WERI-Rb-1 (cell line): ENCODE measurements at regions not wholly inside any gene's neighbourhood (a gene's known extent, or its start where the extent isn't known, plus 50 kb on each side); places are given as distances from the start of the nearest gene placed in this dataset.

Experiments
- DNase-seq: peaks from one replicate; pipeline ENCODE4 v3.0.0-alpha.2; 2020
- H3K27ac ChIP-seq: fragments of 250-450 bp; sonication (Bioruptor Pico); 2 replicates; pipeline ENCODE4 v1.5.1; 2020; ENCODE audit warnings: mild to moderate bottlenecking, moderate library complexity
- H3K27me3 ChIP-seq: fragments of 250-450 bp; sonication (Bioruptor Pico); 2 replicates; pipeline ENCODE4 v1.5.1; 2021; ENCODE audit warnings: mild to moderate bottlenecking, low read depth, moderate library complexity; ENCODE audit not compliant: insufficient read depth, severe bottlenecking
- H3K36me3 ChIP-seq: fragments of 250-450 bp; sonication (Bioruptor Pico); 2 replicates; pipeline ENCODE4 v1.5.1; 2020; ENCODE audit warnings: mild to moderate bottlenecking, moderate library complexity
- H3K4me3 ChIP-seq: 2 replicates; pipeline ENCODE4 v1.5.1; 2011; ENCODE audit warnings: low read depth, mild to moderate bottlenecking, control low read depth, low read length
- H3K9me3 ChIP-seq: fragments of 250-450 bp; sonication (Bioruptor Pico); 2 replicates; pipeline ENCODE4 v1.5.1; 2021; ENCODE audit warnings: mild to moderate bottlenecking, moderate library complexity; ENCODE audit not compliant: severe bottlenecking
- TF ChIP-seq, protein P1 (sequence below): IDR thresholded peaks from 2 replicates; pipeline ENCODE4 v1.5.1; 2011; ENCODE audit warnings: low read depth, mild to moderate bottlenecking, control low read depth, inconsistent platforms, low read length

- no peak overlapping the region for H3K27ac ChIP-seq
- no peaks in the 10 kb centered on the region for H3K9me3 ChIP-seq
- H3K27me3 ChIP-seq, result no peaks in the 10 kb centered on the region
- no peaks in the 10 kb centered on the region for H3K36me3 ChIP-seq
- TF ChIP-seq, protein P1, sequence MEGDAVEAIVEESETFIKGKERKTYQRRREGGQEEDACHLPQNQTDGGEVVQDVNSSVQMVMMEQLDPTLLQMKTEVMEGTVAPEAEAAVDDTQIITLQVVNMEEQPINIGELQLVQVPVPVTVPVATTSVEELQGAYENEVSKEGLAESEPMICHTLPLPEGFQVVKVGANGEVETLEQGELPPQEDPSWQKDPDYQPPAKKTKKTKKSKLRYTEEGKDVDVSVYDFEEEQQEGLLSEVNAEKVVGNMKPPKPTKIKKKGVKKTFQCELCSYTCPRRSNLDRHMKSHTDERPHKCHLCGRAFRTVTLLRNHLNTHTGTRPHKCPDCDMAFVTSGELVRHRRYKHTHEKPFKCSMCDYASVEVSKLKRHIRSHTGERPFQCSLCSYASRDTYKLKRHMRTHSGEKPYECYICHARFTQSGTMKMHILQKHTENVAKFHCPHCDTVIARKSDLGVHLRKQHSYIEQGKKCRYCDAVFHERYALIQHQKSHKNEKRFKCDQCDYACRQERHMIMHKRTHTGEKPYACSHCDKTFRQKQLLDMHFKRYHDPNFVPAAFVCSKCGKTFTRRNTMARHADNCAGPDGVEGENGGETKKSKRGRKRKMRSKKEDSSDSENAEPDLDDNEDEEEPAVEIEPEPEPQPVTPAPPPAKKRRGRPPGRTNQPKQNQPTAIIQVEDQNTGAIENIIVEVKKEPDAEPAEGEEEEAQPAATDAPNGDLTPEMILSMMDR, result no peak
- DNase-seq, result no peak
- no peak overlapping the region for H3K4me3 ChIP-seq
These were observed 595.3 kb upstream of the CADM1 start for GRCh38 chr11:116099541-116099940.

DNA sequence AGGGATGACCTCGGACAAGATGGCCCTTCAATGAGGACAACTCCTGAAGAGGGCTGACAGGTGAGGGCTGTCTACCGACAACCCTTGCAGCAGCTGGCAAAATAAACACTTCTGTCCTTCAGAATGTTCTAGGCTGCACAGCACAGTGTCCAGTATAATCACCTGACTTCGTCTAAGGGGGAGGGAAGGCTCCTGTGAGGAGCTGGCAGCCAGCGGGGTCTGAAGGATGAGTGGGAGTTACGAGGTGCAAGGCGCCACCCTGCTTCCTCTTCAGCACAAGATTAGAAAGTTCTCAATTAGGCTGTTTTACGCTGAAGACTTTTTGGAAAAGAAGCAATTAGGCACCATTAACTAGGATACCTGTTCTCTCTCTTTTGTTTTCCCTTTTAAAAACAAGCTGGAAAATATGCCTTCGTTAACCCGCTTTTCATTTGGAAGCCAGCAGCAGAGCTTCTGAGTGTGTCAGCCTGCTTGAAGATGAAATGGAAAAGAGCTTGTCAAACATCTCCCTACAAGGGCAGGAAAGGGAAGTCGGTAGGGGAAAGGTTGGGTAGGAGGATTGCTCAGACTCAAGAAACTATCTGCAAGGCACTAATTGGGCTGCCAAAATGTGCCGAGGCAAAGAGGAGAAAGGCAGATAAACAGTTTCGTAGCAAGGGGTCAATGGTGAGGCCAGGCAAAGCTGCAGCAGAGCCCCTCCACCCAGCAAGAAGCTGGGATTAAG lies 592.2 kb upstream of the CADM1 start:
- H3K27ac ChIP-seq, result no peak overlapping the region
- no peaks in the 10 kb centered on the region for H3K36me3 ChIP-seq
- TF ChIP-seq, protein P1, result no peak
- H3K4me3 ChIP-seq, result no peak overlapping the region
- no peaks in the 10 kb centered on the region for H3K27me3 ChIP-seq
- no peaks in the 10 kb centered on the region for H3K9me3 ChIP-seq
- no peak for DNase-seq

DNA sequence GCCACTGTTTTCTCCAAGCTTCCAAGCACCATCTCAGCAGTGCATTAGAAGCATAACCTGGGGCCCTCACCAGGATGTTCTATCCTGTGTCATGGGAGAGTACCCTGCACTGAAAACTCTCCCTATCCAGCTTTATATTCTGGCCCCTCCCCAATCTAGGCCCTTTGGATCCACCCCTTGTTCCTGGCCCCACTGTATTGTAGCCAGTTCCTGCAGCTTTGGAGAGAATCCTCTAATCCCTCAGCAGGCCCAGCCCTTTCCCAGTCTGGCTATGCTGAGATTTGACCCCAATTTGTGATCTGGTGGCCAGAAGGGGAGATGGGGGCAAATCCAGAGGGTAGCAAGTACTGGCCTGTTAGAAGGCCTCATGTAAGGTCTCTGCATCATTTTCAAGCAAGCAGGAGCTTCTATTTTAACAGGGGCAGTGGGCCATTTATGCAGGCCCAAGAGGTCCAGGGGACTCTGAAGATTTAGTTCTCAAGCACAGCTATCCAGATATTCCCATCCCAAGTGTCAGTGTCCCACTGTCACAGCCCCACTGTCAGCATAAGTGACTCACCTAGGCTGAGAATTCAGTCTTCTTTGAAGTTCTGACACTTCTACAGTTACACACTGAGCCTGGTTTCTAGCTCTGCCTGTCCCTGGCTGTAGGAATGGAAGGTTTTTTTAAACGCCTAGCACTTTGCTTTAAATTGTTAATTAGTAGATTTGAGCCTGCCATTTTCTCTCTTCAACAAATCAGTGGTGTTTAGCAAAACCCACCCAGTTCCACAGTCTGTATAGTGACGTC lies 589.5 kb upstream of the CADM1 start:
- H3K4me3 ChIP-seq, result no peak overlapping the region
- TF ChIP-seq, protein P1, result no peak
- peak overlapping the region; percentile 41 for H3K27ac ChIP-seq
- H3K27me3 ChIP-seq, result no peaks in the 10 kb centered on the region
- no peaks in the 10 kb centered on the region for H3K9me3 ChIP-seq
- DNase-seq, result peak; percentile 42
- H3K36me3 ChIP-seq, result no peaks in the 10 kb centered on the region

- Histone ChIP-seq H3K27me3 (no peaks in the 10 kb centered on the region), H3K4me3 (no peak overlapping the region), H3K27ac (no peak overlapping the region), H3K36me3 (no peaks in the 10 kb centered on the region), H3K9me3 (no peaks in the 10 kb centered on the region)
- TF ChIP-seq, protein P1, result no peak
- DNase-seq, result no peak
These were observed 588.9 kb upstream of the CADM1 start for GRCh38 chr11:116093065-116093464.

DNA sequence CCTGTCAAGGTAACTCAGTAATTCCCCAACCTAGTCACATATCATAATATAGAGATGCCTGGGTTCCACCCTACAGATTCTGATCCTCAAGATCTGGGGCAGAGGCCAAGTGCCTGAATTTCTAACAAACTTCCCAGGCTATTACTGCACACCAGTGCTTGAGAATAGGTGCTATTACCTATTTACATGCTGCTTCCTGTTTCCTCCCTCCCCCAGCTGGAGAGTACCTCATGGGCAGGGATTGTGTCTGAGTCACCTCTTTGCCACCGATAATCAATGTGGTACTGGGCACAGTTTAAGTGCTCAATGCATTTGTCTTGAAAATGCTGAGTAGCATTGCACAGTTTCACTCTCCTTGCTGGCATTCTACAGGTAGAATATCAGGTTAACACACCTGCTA lies 582.2 kb upstream of the CADM1 start:
- H3K36me3 ChIP-seq, result no peaks in the 10 kb centered on the region
- H3K9me3 ChIP-seq, result no peaks in the 10 kb centered on the region
- TF ChIP-seq, protein P1, result no peak
- no peak for DNase-seq
- H3K27me3 ChIP-seq, result no peaks in the 10 kb centered on the region
- no peak overlapping the region for H3K27ac ChIP-seq
- H3K4me3 ChIP-seq, result no peak overlapping the region
